SU-DHL-6 (cell line): ENCODE measurements at regions not wholly inside any gene's neighbourhood (a gene's known extent, or its start where the extent isn't known, plus 50 kb on each side); places are given as distances from the start of the nearest gene placed in this dataset.

Experiments
- CTCF ChIP-seq: fragments of 200-600 bp; sonication (generic); IDR thresholded peaks from one replicate; pipeline ENCODE4 v1.5.1; 2017; ENCODE audit warnings: antibody characterized with exemption, mild to moderate bottlenecking, low read length, moderate library complexity; ENCODE audit not compliant: insufficient read depth, poor library complexity, severe bottlenecking
- EZH2phosphoT487 ChIP-seq: fragments of 200-600 bp; sonication (generic), shearing (Covaris generic); conservative IDR thresholded peaks from 2 replicates; pipeline ENCODE4 v1.6.1; 2018; ENCODE audit warnings: mild to moderate bottlenecking, antibody characterized with exemption, low read length, moderate library complexity, mixed read lengths

GRCh38 chr16:73997971-73998370 lies 298.6 kb upstream of the PSMD7 start:
- no peak for TF ChIP-seq CTCF
- TF ChIP-seq EZH2phosphoT487: no peak
